ENCODE measurements at regions not wholly inside any gene's neighbourhood (a gene's known extent, or its start where the extent isn't known, plus 50 kb on each side); places are given as distances from the start of the nearest gene placed in this dataset.

GRCh38 chr18:44594799-44595467 is 85.8 kb upstream of the SETBP1 start:
- Histone ChIP-seq H2AK5ac (ENCODE audit: low read length) (no peak overlapping the region), H2BK5ac (ENCODE audit: low read depth, low read length, poor library complexity) (no peak overlapping the region), H3K4me2 (ENCODE audit: low read length) (peak overlapping the region; percentile 8), H3K36me3 (ENCODE audit: control insufficient read depth in 1 of 2, insufficient read depth in 2 of 2, low read length in 2 of 2) (no peaks in the 10 kb centered on the region), H2AFZ (ENCODE audit: insufficient read depth, low read length, poor library complexity) (no peak overlapping the region), H3K4ac (ENCODE audit: low read depth, low read length) (no peak overlapping the region), H3K23ac (ENCODE audit: low read length) (no peak overlapping the region), H3K4me1 (ENCODE audit: control insufficient read depth in 1 of 2, insufficient read depth in 2 of 2, low read length in 2 of 2) (peaks cover 2 to 6% of the 10 kb centered on the region in 2 experiments), H3K9me3 (ENCODE audit: insufficient read depth, low read depth, low read length) (no peaks in the 10 kb centered on the region), H2BK120ac (ENCODE audit: insufficient read depth, low read length, poor library complexity) (peak overlapping the region; percentile 15), H3K79me2 (ENCODE audit: control insufficient read depth, insufficient read depth, low read length, poor library complexity) (no peaks in the 10 kb centered on the region), H3K79me1 (ENCODE audit: low read length) (peaks cover 2% of the 10 kb centered on the region), H4K91ac (ENCODE audit: low read depth, low read length) (no peak overlapping the region), H3K4me3 (ENCODE audit: low read depth, low read length) (no peak overlapping the region), H3K27me3 (ENCODE audit: insufficient read depth, low read length) (no peaks in the 10 kb centered on the region), H3K14ac (ENCODE audit: low read length) (no peak overlapping the region), H3K18ac (ENCODE audit: low read length) (no peak overlapping the region), H2BK12ac (ENCODE audit: low read length) (peak overlapping the region; percentile 8), H3K9ac (ENCODE audit: low read length) (no peak overlapping the region), H4K8ac (ENCODE audit: low read depth, low read length) (no peak overlapping the region), H3K27ac (ENCODE audit: low read depth, low read length) (peak overlapping the region; percentile 19), H4K12ac (ENCODE audit: low read depth, low read length) (no peak overlapping the region)
- no CpG with 5 or more reads among the region's 3 CpGs for WGBS (ENCODE audit: extremely low coverage, insufficient coverage, insufficient read length)
- DNase-seq, result peak in 1 of 2 donors; percentile 27

GRCh38 chr18:44597797-44598196 is 82.9 kb upstream of the SETBP1 start:
- no CpG with 5 or more reads among the region's 3 CpGs for WGBS (ENCODE audit: extremely low coverage, insufficient coverage, insufficient read length)
- Histone ChIP-seq H2BK5ac (ENCODE audit: low read depth, low read length, poor library complexity) (no peak overlapping the region), H3K4me1 (ENCODE audit: control insufficient read depth in 1 of 2, insufficient read depth in 2 of 2, low read length in 2 of 2) (peaks cover 2 to 6% of the 10 kb centered on the region in 2 experiments), H4K12ac (ENCODE audit: low read depth, low read length) (no peak overlapping the region), H3K4me2 (ENCODE audit: low read length) (no peak overlapping the region), H3K79me2 (ENCODE audit: control insufficient read depth, insufficient read depth, low read length, poor library complexity) (no peaks in the 10 kb centered on the region), H3K27me3 (ENCODE audit: insufficient read depth, low read length) (no peaks in the 10 kb centered on the region), H3K27ac (ENCODE audit: low read depth, low read length) (no peak overlapping the region), H2AFZ (ENCODE audit: insufficient read depth, low read length, poor library complexity) (no peak overlapping the region), H3K79me1 (ENCODE audit: low read length) (peaks cover 1% of the 10 kb centered on the region), H4K8ac (ENCODE audit: low read depth, low read length) (no peak overlapping the region), H3K23ac (ENCODE audit: low read length) (no peak overlapping the region), H3K4ac (ENCODE audit: low read depth, low read length) (no peak overlapping the region), H3K18ac (ENCODE audit: low read length) (no peak overlapping the region), H2BK120ac (ENCODE audit: insufficient read depth, low read length, poor library complexity) (no peak overlapping the region), H3K9ac (ENCODE audit: low read length) (no peak overlapping the region), H2AK5ac (ENCODE audit: low read length) (no peak overlapping the region), H3K36me3 (ENCODE audit: control insufficient read depth in 1 of 2, insufficient read depth in 2 of 2, low read length in 2 of 2) (no peaks in the 10 kb centered on the region), H3K9me3 (ENCODE audit: insufficient read depth, low read depth, low read length) (no peaks in the 10 kb centered on the region), H4K91ac (ENCODE audit: low read depth, low read length) (no peak overlapping the region), H3K4me3 (ENCODE audit: low read depth, low read length) (no peak overlapping the region), H2BK12ac (ENCODE audit: low read length) (no peak overlapping the region), H3K14ac (ENCODE audit: low read length) (no peak overlapping the region)
- DNase-seq, result no peak

- no peaks in the 10 kb centered on the region for H3K36me3 ChIP-seq (ENCODE audit: control insufficient read depth in 1 of 2, insufficient read depth in 2 of 2, low read length in 2 of 2)
- no CpG with 5 or more reads among the region's 4 CpGs for WGBS (ENCODE audit: extremely low coverage, insufficient coverage, insufficient read length)
- no peak overlapping the region for H3K9ac ChIP-seq (ENCODE audit: low read length)
- no peak overlapping the region for H4K91ac ChIP-seq (ENCODE audit: low read depth, low read length)
- DNase-seq, result no peak
- no peak overlapping the region for H2BK120ac ChIP-seq (ENCODE audit: insufficient read depth, low read length, poor library complexity)
- no peak overlapping the region for H4K8ac ChIP-seq (ENCODE audit: low read depth, low read length)
- H3K23ac ChIP-seq (ENCODE audit: low read length), result no peak overlapping the region
- H3K9me3 ChIP-seq (ENCODE audit: insufficient read depth, low read depth, low read length), result no peaks in the 10 kb centered on the region
- H3K27ac ChIP-seq (ENCODE audit: low read depth, low read length), result no peak overlapping the region
- H3K4me3 ChIP-seq (ENCODE audit: low read depth, low read length), result no peak overlapping the region
- H3K14ac ChIP-seq (ENCODE audit: low read length), result no peak overlapping the region
- no peak overlapping the region for H2BK5ac ChIP-seq (ENCODE audit: low read depth, low read length, poor library complexity)
- peaks cover 2 to 6% of the 10 kb centered on the region in 2 experiments for H3K4me1 ChIP-seq (ENCODE audit: control insufficient read depth in 1 of 2, insufficient read depth in 2 of 2, low read length in 2 of 2)
- no peak overlapping the region for H2AFZ ChIP-seq (ENCODE audit: insufficient read depth, low read length, poor library complexity)
- no peaks in the 10 kb centered on the region for H3K79me1 ChIP-seq (ENCODE audit: low read length)
- H3K79me2 ChIP-seq (ENCODE audit: control insufficient read depth, insufficient read depth, low read length, poor library complexity), result no peaks in the 10 kb centered on the region
- H3K4ac ChIP-seq (ENCODE audit: low read depth, low read length), result no peak overlapping the region
- no peak overlapping the region for H2BK12ac ChIP-seq (ENCODE audit: low read length)
- no peaks in the 10 kb centered on the region for H3K27me3 ChIP-seq (ENCODE audit: insufficient read depth, low read length)
- H2AK5ac ChIP-seq (ENCODE audit: low read length), result no peak overlapping the region
- no peak overlapping the region for H4K12ac ChIP-seq (ENCODE audit: low read depth, low read length)
- no peak overlapping the region for H3K18ac ChIP-seq (ENCODE audit: low read length)
- H3K4me2 ChIP-seq (ENCODE audit: low read length), result no peak overlapping the region
Observed at GRCh38 chr18:44598514-44598913, 82.2 kb upstream of the SETBP1 start.

- H2AK5ac ChIP-seq (ENCODE audit: low read length), result no peak overlapping the region
- H3K27ac ChIP-seq (ENCODE audit: low read depth, low read length), result no peak overlapping the region
- no peak overlapping the region for H2BK120ac ChIP-seq (ENCODE audit: insufficient read depth, low read length, poor library complexity)
- no peak overlapping the region for H4K91ac ChIP-seq (ENCODE audit: low read depth, low read length)
- no peak overlapping the region for H3K4ac ChIP-seq (ENCODE audit: low read depth, low read length)
- peaks cover 2 to 6% of the 10 kb centered on the region in 2 experiments for H3K4me1 ChIP-seq (ENCODE audit: control insufficient read depth in 1 of 2, insufficient read depth in 2 of 2, low read length in 2 of 2)
- H3K18ac ChIP-seq (ENCODE audit: low read length), result no peak overlapping the region
- H3K79me2 ChIP-seq (ENCODE audit: control insufficient read depth, insufficient read depth, low read length, poor library complexity), result no peaks in the 10 kb centered on the region
- H3K36me3 ChIP-seq (ENCODE audit: control insufficient read depth in 1 of 2, insufficient read depth in 2 of 2, low read length in 2 of 2), result no peaks in the 10 kb centered on the region
- no peak overlapping the region for H3K23ac ChIP-seq (ENCODE audit: low read length)
- no peak overlapping the region for H3K14ac ChIP-seq (ENCODE audit: low read length)
- no CpG with 5 or more reads among the region's 4 CpGs for WGBS (ENCODE audit: extremely low coverage, insufficient coverage, insufficient read length)
- no peak overlapping the region for H4K8ac ChIP-seq (ENCODE audit: low read depth, low read length)
- H2BK5ac ChIP-seq (ENCODE audit: low read depth, low read length, poor library complexity), result no peak overlapping the region
- no peak overlapping the region for H4K12ac ChIP-seq (ENCODE audit: low read depth, low read length)
- H3K4me3 ChIP-seq (ENCODE audit: low read depth, low read length), result no peak overlapping the region
- no peaks in the 10 kb centered on the region for H3K27me3 ChIP-seq (ENCODE audit: insufficient read depth, low read length)
- no peak overlapping the region for H2BK12ac ChIP-seq (ENCODE audit: low read length)
- H3K9me3 ChIP-seq (ENCODE audit: insufficient read depth, low read depth, low read length), result no peaks in the 10 kb centered on the region
- H2AFZ ChIP-seq (ENCODE audit: insufficient read depth, low read length, poor library complexity), result no peak overlapping the region
- DNase-seq, result no peak
- no peak overlapping the region for H3K9ac ChIP-seq (ENCODE audit: low read length)
- no peaks in the 10 kb centered on the region for H3K79me1 ChIP-seq (ENCODE audit: low read length)
- H3K4me2 ChIP-seq (ENCODE audit: low read length), result no peak overlapping the region
Observed at GRCh38 chr18:44599412-44599811, 81.3 kb upstream of the SETBP1 start.

All from trophoblast cell (in vitro differentiated cells and primary cell).